ENCODE measurements at regions not wholly inside any gene's neighbourhood (a gene's known extent, or its start where the extent isn't known, plus 50 kb on each side); places are given as distances from the start of the nearest gene placed in this dataset.

- TF ChIP-seq CTCF (IDR thresholded peaks at IDR 0.05; ENCODE audit: low read depth, low read length): no peak
- no peak for TF ChIP-seq EZH2phosphoT487 (IDR thresholded peaks at IDR 0.05; ENCODE audit: low read depth)
These were observed 141.0 kb upstream of the ARHGAP5 start for GRCh38 chr14:31936115-31936514.

Data from OCI-LY3 (cell line).